ENCODE measurements at regions not wholly inside any gene's neighbourhood (a gene's known extent, or its start where the extent isn't known, plus 50 kb on each side); places are given as distances from the start of the nearest gene placed in this dataset.
"Not testable (repeated sequence)": the region's sequence is repeated elsewhere in the genome, so short reads cannot be mapped to it uniquely, and the experiment has no call there.

DNA sequence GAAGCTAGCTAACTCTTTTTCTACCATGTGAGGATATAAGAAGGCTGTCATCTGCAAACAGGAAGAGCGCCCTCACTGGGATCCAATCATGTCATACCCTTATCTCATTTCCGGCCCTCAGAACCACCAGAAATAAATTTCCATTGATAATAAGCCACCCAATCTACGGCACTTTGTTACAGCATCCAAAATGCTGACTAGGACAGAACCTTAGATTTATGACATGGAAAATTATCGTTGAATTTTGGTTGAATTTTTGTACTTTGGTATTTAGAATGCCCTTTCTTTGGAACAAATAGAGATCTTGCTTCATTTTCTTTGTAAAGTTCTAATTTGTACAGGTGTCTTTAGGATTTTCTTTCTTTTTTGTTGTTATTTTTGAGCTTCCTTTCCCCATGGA is 53.3 kb upstream of the CYLC2 start:
- Histone ChIP-seq H3K9me3 (ENCODE audit: low read length) (peaks cover 37% of the 10 kb centered on the region), H3K9ac (ENCODE audit: low read length) (no peak overlapping the region), H3K36me3 (ENCODE audit: insufficient read depth, low read length) (no peaks in the 10 kb centered on the region), H3K4me2 (ENCODE audit: low read depth, low read length, poor library complexity, severe bottlenecking) (no peak overlapping the region), H4K20me1 (ENCODE audit: insufficient read depth, low read depth, low read length) (no peaks in the 10 kb centered on the region), H3K4me3 (ENCODE audit: low read length) (no peak overlapping the region), H3K27ac (ENCODE audit: low read length) (no peak overlapping the region), H2AFZ (ENCODE audit: low read length) (no peak overlapping the region), H3K27me3 (ENCODE audit: low read length) (no peaks in the 10 kb centered on the region), H3K79me2 (ENCODE audit: low read length) (no peaks in the 10 kb centered on the region), H3K9me2 (replicated peaks; ENCODE audit: insufficient read depth, low read length) (no peaks in the 10 kb centered on the region), H3K4me1 (ENCODE audit: low read length) (no peaks in the 10 kb centered on the region)
- DNase-seq: no peak

DNA sequence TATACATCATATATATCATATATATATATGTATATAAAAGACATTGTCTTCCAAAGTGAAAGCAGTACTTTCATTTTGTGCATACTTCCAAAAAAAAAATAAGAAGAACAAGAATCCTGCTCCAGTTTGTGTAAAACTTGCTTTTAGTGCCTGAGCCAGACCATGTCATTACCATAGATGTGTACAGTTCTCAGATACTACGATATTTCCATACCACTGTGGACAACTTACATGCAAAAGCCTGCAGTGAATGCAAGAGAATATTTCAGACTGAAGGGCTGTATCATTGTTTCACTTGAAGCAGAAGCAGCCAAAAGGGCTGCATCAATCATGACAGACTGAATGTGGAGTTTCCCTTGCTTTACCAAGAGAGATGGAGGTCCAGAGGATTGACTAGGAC is 72.6 kb upstream of the CYLC2 start:
- H2AFZ ChIP-seq (ENCODE audit: low read length): no peak overlapping the region
- H3K9ac ChIP-seq (ENCODE audit: low read length): no peak overlapping the region
- no peaks in the 10 kb centered on the region for H3K79me2 ChIP-seq (ENCODE audit: low read length)
- H3K4me1 ChIP-seq (ENCODE audit: low read length): no peaks in the 10 kb centered on the region
- no peak overlapping the region for H3K27ac ChIP-seq (ENCODE audit: low read length)
- no peak for DNase-seq
- H3K9me2 ChIP-seq (replicated peaks; ENCODE audit: insufficient read depth, low read length): no peaks in the 10 kb centered on the region
- no peaks in the 10 kb centered on the region for H3K36me3 ChIP-seq (ENCODE audit: insufficient read depth, low read length)
- no peak overlapping the region for H3K4me3 ChIP-seq (ENCODE audit: low read length)
- H4K20me1 ChIP-seq (ENCODE audit: insufficient read depth, low read depth, low read length): no peaks in the 10 kb centered on the region
- H3K4me2 ChIP-seq (ENCODE audit: low read depth, low read length, poor library complexity, severe bottlenecking): no peak overlapping the region
- H3K9me3 ChIP-seq (ENCODE audit: low read length): peaks cover 21% of the 10 kb centered on the region
- H3K27me3 ChIP-seq (ENCODE audit: low read length): no peaks in the 10 kb centered on the region

DNA sequence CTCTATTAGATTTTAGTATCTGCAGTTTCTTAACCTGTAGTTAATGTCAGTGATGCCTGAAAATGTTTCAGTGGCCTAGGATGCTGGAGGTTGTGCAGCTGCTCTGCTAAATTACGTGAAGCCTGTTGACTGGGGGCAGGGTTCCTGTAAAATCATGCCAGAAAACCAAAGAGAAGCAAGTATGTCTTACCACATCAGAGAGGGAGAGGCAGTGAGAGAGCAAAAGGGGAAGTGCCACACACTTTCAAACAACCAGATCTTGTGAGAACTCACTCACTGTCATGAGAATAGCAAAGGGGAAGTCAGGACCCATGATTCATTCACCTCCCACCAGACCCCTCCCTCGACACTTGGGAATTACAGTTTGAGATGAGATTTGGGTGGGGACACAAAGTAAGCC is 83.9 kb upstream of the CYLC2 start:
- no peaks in the 10 kb centered on the region for H3K4me1 ChIP-seq (ENCODE audit: low read length)
- H3K79me2 ChIP-seq (ENCODE audit: low read length): no peaks in the 10 kb centered on the region
- H3K9me2 ChIP-seq (replicated peaks; ENCODE audit: insufficient read depth, low read length): no peaks in the 10 kb centered on the region
- no peaks in the 10 kb centered on the region for H3K36me3 ChIP-seq (ENCODE audit: insufficient read depth, low read length)
- H3K27ac ChIP-seq (ENCODE audit: low read length): no peak overlapping the region
- H4K20me1 ChIP-seq (ENCODE audit: insufficient read depth, low read depth, low read length): no peaks in the 10 kb centered on the region
- H3K4me3 ChIP-seq (ENCODE audit: low read length): no peak overlapping the region
- H3K4me2 ChIP-seq (ENCODE audit: low read depth, low read length, poor library complexity, severe bottlenecking): no peak overlapping the region
- no peak overlapping the region for H3K9ac ChIP-seq (ENCODE audit: low read length)
- peaks cover 47% of the 10 kb centered on the region for H3K9me3 ChIP-seq (ENCODE audit: low read length)
- no peak overlapping the region for H2AFZ ChIP-seq (ENCODE audit: low read length)
- no peak for DNase-seq
- H3K27me3 ChIP-seq (ENCODE audit: low read length): no peaks in the 10 kb centered on the region

DNA sequence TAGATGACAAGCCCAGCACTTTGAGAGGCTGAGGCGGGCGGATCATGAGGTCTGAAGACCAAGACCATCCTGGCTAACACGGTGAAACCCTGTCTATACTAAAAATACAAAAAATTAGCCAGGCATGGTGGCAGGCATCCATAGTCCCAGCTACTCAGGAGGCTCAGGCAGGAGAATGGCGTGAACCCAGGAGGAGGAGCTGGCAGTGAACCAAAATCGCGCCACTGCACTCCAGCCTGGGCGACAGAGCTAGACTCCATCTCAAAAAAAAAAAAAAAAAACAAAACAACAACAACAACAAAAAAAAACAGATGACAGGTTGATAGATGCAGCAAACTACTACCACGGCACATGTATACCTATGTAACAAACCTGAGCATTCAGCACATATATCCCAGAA is 89.3 kb upstream of the CYLC2 start:
- H3K4me1 ChIP-seq (ENCODE audit: low read length); H3K9me2 ChIP-seq (replicated peaks; ENCODE audit: insufficient read depth, low read length); H2AFZ ChIP-seq (ENCODE audit: low read length); H3K4me3 ChIP-seq (ENCODE audit: low read length); H3K27ac ChIP-seq (ENCODE audit: low read length); DNase-seq; H3K9ac ChIP-seq (ENCODE audit: low read length); H4K20me1 ChIP-seq (ENCODE audit: insufficient read depth, low read depth, low read length); H3K36me3 ChIP-seq (ENCODE audit: insufficient read depth, low read length); H3K79me2 ChIP-seq (ENCODE audit: low read length); H3K4me2 ChIP-seq (ENCODE audit: low read depth, low read length, poor library complexity, severe bottlenecking); H3K27me3 ChIP-seq (ENCODE audit: low read length): not testable (repeated sequence)
- peaks cover 27% of the 10 kb centered on the region for H3K9me3 ChIP-seq (ENCODE audit: low read length)

DNA sequence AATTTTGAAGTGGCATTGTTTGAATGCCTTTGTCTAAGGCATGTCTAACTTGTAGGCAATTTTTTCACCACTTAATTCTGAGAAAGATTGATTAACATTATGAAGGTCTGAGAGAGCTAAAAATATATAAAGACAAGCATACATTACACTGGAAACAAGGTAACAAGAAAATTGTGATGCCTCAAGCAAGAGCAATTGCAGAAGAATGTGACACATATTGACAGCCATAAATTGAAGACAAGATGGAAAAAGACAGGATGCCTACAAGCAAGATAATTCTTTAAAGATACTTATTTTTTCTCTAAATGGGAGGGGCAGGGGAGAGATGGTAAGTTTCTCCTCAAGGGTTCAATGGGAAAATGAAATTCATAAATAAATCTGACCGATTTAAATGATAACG is 103.1 kb upstream of the CYLC2 start:
- H2AFZ ChIP-seq (ENCODE audit: low read length): no peak overlapping the region
- H3K4me3 ChIP-seq (ENCODE audit: low read length): no peak overlapping the region
- no peaks in the 10 kb centered on the region for H3K36me3 ChIP-seq (ENCODE audit: insufficient read depth, low read length)
- H3K4me1 ChIP-seq (ENCODE audit: low read length): no peaks in the 10 kb centered on the region
- no peak overlapping the region for H3K4me2 ChIP-seq (ENCODE audit: low read depth, low read length, poor library complexity, severe bottlenecking)
- peaks cover 10% of the 10 kb centered on the region; the same call in 1 of the 2 replicates for H3K9me3 ChIP-seq (ENCODE audit: low read length)
- H4K20me1 ChIP-seq (ENCODE audit: insufficient read depth, low read depth, low read length): no peaks in the 10 kb centered on the region
- DNase-seq: no peak
- H3K79me2 ChIP-seq (ENCODE audit: low read length): no peaks in the 10 kb centered on the region
- no peak overlapping the region for H3K9ac ChIP-seq (ENCODE audit: low read length)
- no peaks in the 10 kb centered on the region for H3K9me2 ChIP-seq (replicated peaks; ENCODE audit: insufficient read depth, low read length)
- H3K27ac ChIP-seq (ENCODE audit: low read length): no peak overlapping the region
- H3K27me3 ChIP-seq (ENCODE audit: low read length): no peaks in the 10 kb centered on the region

DNA sequence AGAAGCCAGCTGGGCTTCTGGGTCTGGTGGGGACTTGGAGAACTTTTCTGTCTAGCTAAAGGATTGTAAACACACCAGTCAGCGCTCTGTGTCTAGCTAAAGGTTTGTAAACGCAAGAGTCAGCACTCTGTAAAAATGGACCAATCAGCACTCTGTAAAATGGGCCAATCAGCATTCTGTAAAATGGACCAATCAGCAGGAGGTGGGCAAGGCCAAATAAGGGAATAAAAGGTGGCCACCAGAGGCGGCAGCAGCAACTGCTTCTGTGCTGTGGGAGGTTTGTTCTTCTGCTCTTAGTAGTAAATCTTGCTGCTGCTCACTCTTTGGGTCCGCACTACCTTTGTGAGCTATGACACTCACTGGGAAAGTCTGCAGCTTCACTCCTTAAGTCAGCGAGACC is 106.4 kb upstream of the CYLC2 start:
- H3K36me3 ChIP-seq (ENCODE audit: insufficient read depth, low read length); H3K27ac ChIP-seq (ENCODE audit: low read length); H3K4me2 ChIP-seq (ENCODE audit: low read depth, low read length, poor library complexity, severe bottlenecking); H3K9me2 ChIP-seq (replicated peaks; ENCODE audit: insufficient read depth, low read length); H3K4me3 ChIP-seq (ENCODE audit: low read length); H2AFZ ChIP-seq (ENCODE audit: low read length); H3K4me1 ChIP-seq (ENCODE audit: low read length); DNase-seq; H3K27me3 ChIP-seq (ENCODE audit: low read length); H3K9ac ChIP-seq (ENCODE audit: low read length); H4K20me1 ChIP-seq (ENCODE audit: insufficient read depth, low read depth, low read length); H3K79me2 ChIP-seq (ENCODE audit: low read length): not testable (repeated sequence)
- H3K9me3 ChIP-seq (ENCODE audit: low read length): peaks cover 12% of the 10 kb centered on the region; the same call in 1 of the 2 replicates

DNA sequence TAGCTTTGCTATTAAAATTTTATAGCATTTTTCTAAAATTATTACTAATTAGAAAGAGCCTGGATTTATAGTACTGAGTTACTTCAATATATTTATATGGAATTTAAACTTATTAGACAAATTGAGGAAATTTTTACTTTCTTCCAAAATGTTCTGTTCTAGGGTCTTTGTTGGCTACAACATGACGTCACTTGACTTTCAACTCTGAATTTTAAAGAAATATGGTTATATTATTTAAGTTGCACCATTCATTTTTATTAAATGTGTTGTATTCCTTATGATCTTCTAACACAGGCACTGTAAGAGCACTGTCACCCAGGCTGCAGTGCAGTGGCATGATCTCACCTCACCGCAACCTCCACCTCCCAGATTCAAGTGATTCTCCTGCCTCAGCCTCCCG is 119.4 kb upstream of the CYLC2 start:
- H4K20me1 ChIP-seq (ENCODE audit: insufficient read depth, low read depth, low read length): no peaks in the 10 kb centered on the region
- no peaks in the 10 kb centered on the region for H3K4me1 ChIP-seq (ENCODE audit: low read length)
- no peak overlapping the region for H3K4me3 ChIP-seq (ENCODE audit: low read length)
- no peak overlapping the region for H3K9ac ChIP-seq (ENCODE audit: low read length)
- no peak for DNase-seq
- H3K9me3 ChIP-seq (ENCODE audit: low read length): peaks cover 22% of the 10 kb centered on the region
- H3K36me3 ChIP-seq (ENCODE audit: insufficient read depth, low read length): no peaks in the 10 kb centered on the region
- no peaks in the 10 kb centered on the region for H3K79me2 ChIP-seq (ENCODE audit: low read length)
- H3K27ac ChIP-seq (ENCODE audit: low read length): no peak overlapping the region
- H2AFZ ChIP-seq (ENCODE audit: low read length): no peak overlapping the region
- no peaks in the 10 kb centered on the region for H3K27me3 ChIP-seq (ENCODE audit: low read length)
- no peaks in the 10 kb centered on the region for H3K9me2 ChIP-seq (replicated peaks; ENCODE audit: insufficient read depth, low read length)
- H3K4me2 ChIP-seq (ENCODE audit: low read depth, low read length, poor library complexity, severe bottlenecking): no peak overlapping the region

DNA sequence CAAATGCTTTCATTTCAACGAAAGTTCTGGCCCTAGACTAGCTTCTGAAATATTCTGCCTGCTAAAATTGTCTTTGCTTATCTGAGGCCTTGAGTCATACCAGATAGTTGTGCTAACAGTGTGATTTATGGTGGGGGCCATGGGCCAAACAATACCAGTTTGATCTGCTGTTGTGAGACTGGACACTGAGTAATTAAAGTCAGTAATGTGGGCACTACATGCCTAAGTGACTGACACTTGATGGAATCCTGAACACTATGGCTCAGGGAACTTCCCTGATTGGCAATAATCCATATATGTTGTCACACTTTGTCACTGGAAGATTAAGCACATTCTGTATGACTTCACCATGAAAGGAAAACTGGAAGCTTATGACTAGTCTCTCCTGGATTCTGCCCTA is 127.6 kb upstream of the CYLC2 start:
- Histone ChIP-seq H3K27ac (ENCODE audit: low read length) (no peak overlapping the region), H4K20me1 (ENCODE audit: insufficient read depth, low read depth, low read length) (no peaks in the 10 kb centered on the region), H3K9me2 (replicated peaks; ENCODE audit: insufficient read depth, low read length) (no peaks in the 10 kb centered on the region), H3K4me1 (ENCODE audit: low read length) (no peaks in the 10 kb centered on the region), H3K9ac (ENCODE audit: low read length) (no peak overlapping the region), H3K4me3 (ENCODE audit: low read length) (no peak overlapping the region), H3K79me2 (ENCODE audit: low read length) (no peaks in the 10 kb centered on the region), H3K36me3 (ENCODE audit: insufficient read depth, low read length) (no peaks in the 10 kb centered on the region), H3K4me2 (ENCODE audit: low read depth, low read length, poor library complexity, severe bottlenecking) (no peak overlapping the region), H3K9me3 (ENCODE audit: low read length) (peaks cover 20% of the 10 kb centered on the region), H3K27me3 (ENCODE audit: low read length) (no peaks in the 10 kb centered on the region), H2AFZ (ENCODE audit: low read length) (no peak overlapping the region)
- DNase-seq: no peak

DNA sequence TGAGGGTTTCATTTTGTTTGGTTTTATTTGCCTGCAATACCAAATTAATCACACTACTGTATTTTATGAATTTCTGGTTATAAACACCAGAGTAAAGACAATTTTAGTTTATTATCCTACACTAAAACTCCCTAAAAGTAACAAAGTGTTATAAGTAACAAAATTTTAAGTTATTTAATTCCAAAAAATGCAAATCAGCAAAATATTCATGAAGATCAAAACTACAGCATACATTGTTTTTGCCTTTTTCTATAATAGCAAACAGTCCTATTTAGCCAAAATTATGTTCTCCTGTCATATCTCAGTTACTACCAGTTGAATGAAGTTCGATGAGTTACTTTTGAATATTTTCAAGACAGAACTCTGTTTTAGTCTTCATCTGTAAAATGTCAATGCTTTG is 132.7 kb upstream of the CYLC2 start:
- H2AFZ ChIP-seq (ENCODE audit: low read length): no peak overlapping the region
- H3K4me1 ChIP-seq (ENCODE audit: low read length): no peaks in the 10 kb centered on the region
- no peak overlapping the region for H3K9ac ChIP-seq (ENCODE audit: low read length)
- no peak overlapping the region for H3K4me3 ChIP-seq (ENCODE audit: low read length)
- H3K27me3 ChIP-seq (ENCODE audit: low read length): no peaks in the 10 kb centered on the region
- no peak for DNase-seq
- no peaks in the 10 kb centered on the region for H3K36me3 ChIP-seq (ENCODE audit: insufficient read depth, low read length)
- H4K20me1 ChIP-seq (ENCODE audit: insufficient read depth, low read depth, low read length): no peaks in the 10 kb centered on the region
- H3K4me2 ChIP-seq (ENCODE audit: low read depth, low read length, poor library complexity, severe bottlenecking): no peak overlapping the region
- H3K9me2 ChIP-seq (replicated peaks; ENCODE audit: insufficient read depth, low read length): no peaks in the 10 kb centered on the region
- no peaks in the 10 kb centered on the region for H3K79me2 ChIP-seq (ENCODE audit: low read length)
- no peak overlapping the region for H3K27ac ChIP-seq (ENCODE audit: low read length)
- H3K9me3 ChIP-seq (ENCODE audit: low read length): peaks cover 28% of the 10 kb centered on the region
